ENCODE measurements at regions not wholly inside any gene's neighbourhood (a gene's known extent, or its start where the extent isn't known, plus 50 kb on each side); places are given as distances from the start of the nearest gene placed in this dataset.

- H3K36me3 ChIP-seq, result no peaks in the 10 kb centered on the region
- intact Hi-C loops (cut with DNase I), result no loop called here
- H3K4me3 ChIP-seq, result no peak overlapping the region
- no peaks in the 10 kb centered on the region for H3K27me3 ChIP-seq
- DNase-seq, result no peak
- no peaks in the 10 kb centered on the region for H3K4me1 ChIP-seq
- no peaks in the 10 kb centered on the region for H3K9me3 ChIP-seq
- no peak for TF ChIP-seq POLR2AphosphoS5 (IDR thresholded peaks at IDR 0.05)
- no peak for TF ChIP-seq POLR2A (IDR thresholded peaks at IDR 0.05)
- TF ChIP-seq EP300 (IDR thresholded peaks at IDR 0.05), result no peak
- TF ChIP-seq CTCF (IDR thresholded peaks at IDR 0.05), result no peak
- no peak overlapping the region for H3K27ac ChIP-seq
- WGBS, 2 donors, result 84 to 94% methylated on average over 12 of the region's 12 CpGs
Observed at GRCh38 chr7:24059775-24060174, 224.2 kb upstream of the NPY start.

GRCh38 chr7:24063721-24064120, 220.3 kb upstream of the NPY start:
- no peak for DNase-seq
- TF ChIP-seq EP300 (IDR thresholded peaks at IDR 0.05), result no peak
- no peak for TF ChIP-seq CTCF (IDR thresholded peaks at IDR 0.05)
- TF ChIP-seq POLR2AphosphoS5 (IDR thresholded peaks at IDR 0.05), result no peak
- no peak for TF ChIP-seq POLR2A (IDR thresholded peaks at IDR 0.05)
- Histone ChIP-seq H3K4me3 (no peak overlapping the region), H3K9me3 (no peaks in the 10 kb centered on the region), H3K27ac (no peak overlapping the region), H3K36me3 (no peaks in the 10 kb centered on the region), H3K27me3 (no peaks in the 10 kb centered on the region), H3K4me1 (no peaks in the 10 kb centered on the region)
- intact Hi-C loops (cut with DNase I), result no loop called here
- WGBS, 2 donors, result 90% methylated on average over 6 of the region's 6 CpGs

GRCh38 chr7:24069751-24070150, 214.2 kb upstream of the NPY start:
- no peaks in the 10 kb centered on the region for H3K4me1 ChIP-seq
- no peak for DNase-seq
- no peak overlapping the region for H3K4me3 ChIP-seq
- no peaks in the 10 kb centered on the region for H3K9me3 ChIP-seq
- TF ChIP-seq EP300 (IDR thresholded peaks at IDR 0.05) (no peak), POLR2A (IDR thresholded peaks at IDR 0.05) (no peak), POLR2AphosphoS5 (IDR thresholded peaks at IDR 0.05) (no peak), CTCF (IDR thresholded peaks at IDR 0.05) (no peak)
- no peak overlapping the region for H3K27ac ChIP-seq
- no peaks in the 10 kb centered on the region for H3K36me3 ChIP-seq
- 95 to 96% methylated on average over 3 of the region's 3 CpGs for WGBS, 2 donors
- no peaks in the 10 kb centered on the region for H3K27me3 ChIP-seq
- intact Hi-C loops (cut with DNase I), result no loop called here

- H3K4me1 ChIP-seq, result no peaks in the 10 kb centered on the region
- TF ChIP-seq EP300 (IDR thresholded peaks at IDR 0.05), result no peak
- no peak for TF ChIP-seq CTCF (IDR thresholded peaks at IDR 0.05)
- TF ChIP-seq POLR2A (IDR thresholded peaks at IDR 0.05), result no peak
- TF ChIP-seq POLR2AphosphoS5 (IDR thresholded peaks at IDR 0.05), result no peak
- no peaks in the 10 kb centered on the region for H3K9me3 ChIP-seq
- no peak overlapping the region for H3K27ac ChIP-seq
- DNase-seq, result no peak
- WGBS, 2 donors, result 63 to 67% methylated on average over 9 of the region's 9 CpGs
- intact Hi-C loops (cut with DNase I), result no loop called here
- H3K4me3 ChIP-seq, result no peak overlapping the region
- no peaks in the 10 kb centered on the region for H3K36me3 ChIP-seq
- H3K27me3 ChIP-seq, result no peaks in the 10 kb centered on the region
Observed at GRCh38 chr7:24073651-24074420, 210.2 kb upstream of the NPY start.

GRCh38 chr7:24075426-24075810, 208.6 kb upstream of the NPY start:
- TF ChIP-seq EP300 (IDR thresholded peaks at IDR 0.05) (no peak), CTCF (IDR thresholded peaks at IDR 0.05) (no peak), POLR2A (IDR thresholded peaks at IDR 0.05) (no peak), POLR2AphosphoS5 (IDR thresholded peaks at IDR 0.05) (no peak)
- Histone ChIP-seq H3K4me3 (no peak overlapping the region), H3K27ac (no peak overlapping the region), H3K36me3 (no peaks in the 10 kb centered on the region), H3K27me3 (no peaks in the 10 kb centered on the region), H3K9me3 (no peaks in the 10 kb centered on the region), H3K4me1 (no peaks in the 10 kb centered on the region)
- 8 to 61% methylated on average over 1 of the region's 1 CpG for WGBS, 2 donors
- intact Hi-C loops (cut with DNase I), result no loop called here
- no peak for DNase-seq

All from sigmoid colon (tissue), 6 donors.